ENCODE measurements at regions not wholly inside any gene's neighbourhood (a gene's known extent, or its start where the extent isn't known, plus 50 kb on each side); places are given as distances from the start of the nearest gene placed in this dataset.

DNA sequence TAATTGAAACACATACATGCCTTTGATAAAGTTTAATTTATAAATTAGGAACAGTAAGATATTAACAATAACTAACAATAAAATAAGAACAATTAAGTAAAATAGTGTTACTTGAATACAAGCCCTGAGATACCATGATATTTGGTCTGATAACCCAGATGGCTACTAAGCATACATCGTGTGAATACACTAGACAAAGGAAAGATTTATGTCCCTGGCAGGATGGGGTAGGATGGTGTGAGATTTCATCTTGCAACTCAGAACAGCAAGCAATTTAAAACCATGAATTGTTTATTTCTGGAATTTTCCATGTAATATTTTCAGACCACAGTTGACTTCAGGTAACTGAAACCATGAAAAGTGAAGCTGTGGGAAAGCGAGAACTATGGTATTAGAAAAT is 169.5 kb downstream of the DIPK2A start:
- Histone ChIP-seq H2BK12ac (ENCODE audit: low read length) (no peak overlapping the region), H4K8ac (ENCODE audit: low read depth, low read length) (no peak overlapping the region), H4K91ac (ENCODE audit: low read depth, low read length) (no peak overlapping the region), H3K4ac (ENCODE audit: low read depth, low read length) (no peak overlapping the region), H3K27ac (ENCODE audit: low read depth, low read length) (no peak overlapping the region), H3K18ac (ENCODE audit: low read length) (no peak overlapping the region), H3K9me3 (ENCODE audit: insufficient read depth, low read depth, low read length) (no peaks in the 10 kb centered on the region), H2AK5ac (ENCODE audit: low read length) (no peak overlapping the region), H2BK5ac (ENCODE audit: low read depth, low read length, poor library complexity) (no peak overlapping the region), H3K23ac (ENCODE audit: low read length) (no peak overlapping the region), H3K14ac (ENCODE audit: low read length) (no peak overlapping the region), H3K79me1 (ENCODE audit: low read length) (no peaks in the 10 kb centered on the region), H2AFZ (ENCODE audit: insufficient read depth, low read length, poor library complexity) (no peak overlapping the region), H3K36me3 (ENCODE audit: control insufficient read depth in 1 of 2, insufficient read depth in 2 of 2, low read length in 2 of 2) (no peaks in the 10 kb centered on the region), H3K27me3 (ENCODE audit: insufficient read depth, low read length) (no peaks in the 10 kb centered on the region), H3K4me1 (ENCODE audit: control insufficient read depth in 1 of 2, insufficient read depth in 2 of 2, low read length in 2 of 2) (no peaks in the 10 kb centered on the region), H4K12ac (ENCODE audit: low read depth, low read length) (no peak overlapping the region), H3K4me2 (ENCODE audit: low read length) (no peak overlapping the region), H3K9ac (ENCODE audit: low read length) (no peak overlapping the region), H3K79me2 (ENCODE audit: control insufficient read depth, insufficient read depth, low read length, poor library complexity) (no peaks in the 10 kb centered on the region), H3K4me3 (ENCODE audit: low read depth, low read length) (no peak overlapping the region), H2BK120ac (ENCODE audit: insufficient read depth, low read length, poor library complexity) (no peak overlapping the region)
- DNase-seq: no peak
- no CpG with 5 or more reads among the region's 2 CpGs for WGBS (ENCODE audit: extremely low coverage, insufficient coverage, insufficient read length)

DNA sequence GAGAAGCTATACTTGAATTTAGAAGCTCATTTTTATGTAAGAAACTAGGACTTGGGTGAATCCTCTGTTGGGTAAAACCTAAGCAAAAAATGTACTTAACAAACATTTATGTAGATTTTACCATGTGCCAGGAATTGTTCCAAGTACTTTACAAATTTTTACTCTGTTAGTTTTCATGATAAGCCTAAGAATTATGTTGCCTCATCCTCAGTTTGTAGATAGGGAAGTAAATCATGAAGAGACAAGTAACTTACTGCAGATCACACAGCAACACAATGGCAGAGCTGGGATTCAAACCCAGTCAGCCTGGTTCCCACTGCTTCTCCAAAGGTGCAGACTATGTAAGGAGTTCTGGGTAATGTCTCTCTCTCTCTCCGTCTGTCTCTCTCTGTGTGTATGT is 169.9 kb downstream of the DIPK2A start:
- Histone ChIP-seq H3K4me2 (ENCODE audit: low read length) (no peak overlapping the region), H2AFZ (ENCODE audit: insufficient read depth, low read length, poor library complexity) (no peak overlapping the region), H3K14ac (ENCODE audit: low read length) (no peak overlapping the region), H3K9ac (ENCODE audit: low read length) (no peak overlapping the region), H3K23ac (ENCODE audit: low read length) (no peak overlapping the region), H2AK5ac (ENCODE audit: low read length) (no peak overlapping the region), H3K18ac (ENCODE audit: low read length) (no peak overlapping the region), H2BK12ac (ENCODE audit: low read length) (no peak overlapping the region), H4K91ac (ENCODE audit: low read depth, low read length) (no peak overlapping the region), H3K4me1 (ENCODE audit: control insufficient read depth in 1 of 2, insufficient read depth in 2 of 2, low read length in 2 of 2) (no peaks in the 10 kb centered on the region), H3K79me1 (ENCODE audit: low read length) (no peaks in the 10 kb centered on the region), H4K8ac (ENCODE audit: low read depth, low read length) (no peak overlapping the region), H3K79me2 (ENCODE audit: control insufficient read depth, insufficient read depth, low read length, poor library complexity) (no peaks in the 10 kb centered on the region), H4K12ac (ENCODE audit: low read depth, low read length) (no peak overlapping the region), H3K36me3 (ENCODE audit: control insufficient read depth in 1 of 2, insufficient read depth in 2 of 2, low read length in 2 of 2) (no peaks in the 10 kb centered on the region), H2BK120ac (ENCODE audit: insufficient read depth, low read length, poor library complexity) (no peak overlapping the region), H3K27me3 (ENCODE audit: insufficient read depth, low read length) (no peaks in the 10 kb centered on the region), H2BK5ac (ENCODE audit: low read depth, low read length, poor library complexity) (no peak overlapping the region), H3K4ac (ENCODE audit: low read depth, low read length) (no peak overlapping the region), H3K4me3 (ENCODE audit: low read depth, low read length) (no peak overlapping the region), H3K27ac (ENCODE audit: low read depth, low read length) (no peak overlapping the region), H3K9me3 (ENCODE audit: insufficient read depth, low read depth, low read length) (no peaks in the 10 kb centered on the region)
- no peak for DNase-seq
- no CpG with 5 or more reads among the region's 1 CpG for WGBS (ENCODE audit: extremely low coverage, insufficient coverage, insufficient read length)

DNA sequence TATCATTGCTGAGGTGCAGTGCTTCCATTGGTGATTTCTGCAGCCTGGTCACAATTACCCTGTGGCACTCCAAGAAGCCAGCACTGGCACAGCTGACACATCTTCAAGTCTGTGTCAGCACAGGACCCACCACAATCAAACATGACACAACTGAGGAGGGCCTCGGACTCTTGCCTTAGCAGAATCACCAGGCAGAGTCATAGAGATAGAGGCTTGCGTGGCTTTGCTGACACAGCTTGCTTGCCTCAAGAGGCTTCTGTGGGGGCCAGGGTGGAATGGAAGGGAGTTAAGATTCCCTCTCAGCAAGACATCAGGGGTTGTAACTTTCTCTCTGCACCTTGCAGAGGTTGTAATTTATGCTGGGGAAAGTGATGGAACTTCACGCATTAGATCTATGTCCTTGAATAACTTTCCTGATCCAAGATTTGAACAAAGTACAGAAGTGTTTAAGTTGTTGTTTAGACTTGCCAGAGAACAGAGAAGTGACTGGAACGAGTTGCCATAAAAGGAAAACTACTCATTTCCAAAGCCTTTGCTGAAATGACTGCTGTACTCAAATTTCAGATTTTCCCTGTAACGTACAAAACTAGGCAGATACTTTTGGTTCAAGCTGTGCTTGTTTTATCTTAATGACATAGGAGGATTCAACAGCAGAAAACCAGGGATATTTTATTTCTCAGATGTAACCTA is 170.7 kb downstream of the DIPK2A start:
- Histone ChIP-seq H3K4me2 (ENCODE audit: low read length) (no peak overlapping the region), H3K79me1 (ENCODE audit: low read length) (no peaks in the 10 kb centered on the region), H4K91ac (ENCODE audit: low read depth, low read length) (no peak overlapping the region), H3K9ac (ENCODE audit: low read length) (no peak overlapping the region), H3K36me3 (ENCODE audit: control insufficient read depth in 1 of 2, insufficient read depth in 2 of 2, low read length in 2 of 2) (no peaks in the 10 kb centered on the region), H2BK5ac (ENCODE audit: low read depth, low read length, poor library complexity) (no peak overlapping the region), H2AK5ac (ENCODE audit: low read length) (no peak overlapping the region), H3K27ac (ENCODE audit: low read depth, low read length) (no peak overlapping the region), H3K4ac (ENCODE audit: low read depth, low read length) (no peak overlapping the region), H2BK12ac (ENCODE audit: low read length) (no peak overlapping the region), H3K18ac (ENCODE audit: low read length) (no peak overlapping the region), H3K23ac (ENCODE audit: low read length) (no peak overlapping the region), H2AFZ (ENCODE audit: insufficient read depth, low read length, poor library complexity) (no peak overlapping the region), H3K27me3 (ENCODE audit: insufficient read depth, low read length) (no peaks in the 10 kb centered on the region), H3K14ac (ENCODE audit: low read length) (no peak overlapping the region), H4K8ac (ENCODE audit: low read depth, low read length) (no peak overlapping the region), H3K9me3 (ENCODE audit: insufficient read depth, low read depth, low read length) (no peaks in the 10 kb centered on the region), H2BK120ac (ENCODE audit: insufficient read depth, low read length, poor library complexity) (no peak overlapping the region), H3K4me1 (ENCODE audit: control insufficient read depth in 1 of 2, insufficient read depth in 2 of 2, low read length in 2 of 2) (no peaks in the 10 kb centered on the region), H4K12ac (ENCODE audit: low read depth, low read length) (no peak overlapping the region), H3K4me3 (ENCODE audit: low read depth, low read length) (no peak overlapping the region), H3K79me2 (ENCODE audit: control insufficient read depth, insufficient read depth, low read length, poor library complexity) (no peaks in the 10 kb centered on the region)
- no peak for DNase-seq
- WGBS (ENCODE audit: extremely low coverage, insufficient coverage, insufficient read length): no CpG with 5 or more reads among the region's 5 CpGs

DNA sequence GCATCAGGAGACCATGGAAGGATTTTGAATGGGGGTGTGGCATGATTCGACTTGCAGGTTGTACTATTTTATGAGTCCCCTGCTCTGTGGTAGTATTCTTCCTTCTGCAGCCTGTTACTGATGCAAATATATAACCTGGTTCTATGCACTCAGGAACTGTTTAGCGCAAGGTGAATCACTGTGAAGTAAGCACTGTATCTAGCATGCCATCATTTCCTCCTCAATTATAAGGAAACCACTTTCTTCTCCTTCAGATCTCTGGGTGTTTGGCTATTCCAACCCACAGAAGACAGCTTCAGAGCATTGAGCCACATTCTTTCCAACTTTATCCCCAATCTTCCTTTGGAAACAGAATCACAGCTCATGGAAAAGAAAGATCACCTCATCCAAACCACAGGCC is 176.7 kb downstream of the DIPK2A start:
- no peak overlapping the region for H2BK12ac ChIP-seq (ENCODE audit: low read length)
- H2BK120ac ChIP-seq (ENCODE audit: insufficient read depth, low read length, poor library complexity): no peak overlapping the region
- no peak overlapping the region for H3K4me3 ChIP-seq (ENCODE audit: low read depth, low read length)
- no peaks in the 10 kb centered on the region for H3K4me1 ChIP-seq (ENCODE audit: control insufficient read depth in 1 of 2, insufficient read depth in 2 of 2, low read length in 2 of 2)
- H4K12ac ChIP-seq (ENCODE audit: low read depth, low read length): no peak overlapping the region
- WGBS (ENCODE audit: extremely low coverage, insufficient coverage, insufficient read length): no CpG with 5 or more reads among the region's 2 CpGs
- H3K79me2 ChIP-seq (ENCODE audit: control insufficient read depth, insufficient read depth, low read length, poor library complexity): peaks cover 2% of the 10 kb centered on the region
- no peak overlapping the region for H3K23ac ChIP-seq (ENCODE audit: low read length)
- H4K8ac ChIP-seq (ENCODE audit: low read depth, low read length): no peak overlapping the region
- no peak overlapping the region for H2AFZ ChIP-seq (ENCODE audit: insufficient read depth, low read length, poor library complexity)
- no peak overlapping the region for H3K18ac ChIP-seq (ENCODE audit: low read length)
- no peak overlapping the region for H3K4ac ChIP-seq (ENCODE audit: low read depth, low read length)
- no peak overlapping the region for H3K27ac ChIP-seq (ENCODE audit: low read depth, low read length)
- H2AK5ac ChIP-seq (ENCODE audit: low read length): no peak overlapping the region
- no peak overlapping the region for H4K91ac ChIP-seq (ENCODE audit: low read depth, low read length)
- no peaks in the 10 kb centered on the region for H3K27me3 ChIP-seq (ENCODE audit: insufficient read depth, low read length)
- H3K4me2 ChIP-seq (ENCODE audit: low read length): no peak overlapping the region
- no peaks in the 10 kb centered on the region for H3K36me3 ChIP-seq (ENCODE audit: control insufficient read depth in 1 of 2, insufficient read depth in 2 of 2, low read length in 2 of 2)
- H3K14ac ChIP-seq (ENCODE audit: low read length): no peak overlapping the region
- no peak overlapping the region for H2BK5ac ChIP-seq (ENCODE audit: low read depth, low read length, poor library complexity)
- H3K9me3 ChIP-seq (ENCODE audit: insufficient read depth, low read depth, low read length): no peaks in the 10 kb centered on the region
- H3K9ac ChIP-seq (ENCODE audit: low read length): no peak overlapping the region
- no peaks in the 10 kb centered on the region for H3K79me1 ChIP-seq (ENCODE audit: low read length)
- DNase-seq: no peak
